OCI-LY7 (cell line): ENCODE measurements at regions not wholly inside any gene's neighbourhood (a gene's known extent, or its start where the extent isn't known, plus 50 kb on each side); places are given as distances from the start of the nearest gene placed in this dataset.

Source experiments
- CTCF ChIP-seq: fragments of 200-600 bp; sonication (generic); conservative IDR thresholded peaks from 2 replicates; pipeline ENCODE4 v1.5.1; 2014; ENCODE audit warnings: mild to moderate bottlenecking, antibody characterized with exemption, low read length, moderate library complexity, mixed read lengths
- EZH2phosphoT487 ChIP-seq: fragments of 200-600 bp; sonication (generic); IDR thresholded peaks from 2 replicates; pipeline ENCODE4 v1.6.1; 2018; ENCODE audit warnings: low read depth, borderline replicate concordance, mild to moderate bottlenecking, mixed run types, antibody characterized with exemption, low read length, moderate library complexity, mixed read lengths

GRCh38 chr10:44316922-44317215 is 68.0 kb downstream of the CXCL12 start:
- no peak for TF ChIP-seq CTCF
- TF ChIP-seq EZH2phosphoT487 = no peak
